ENCODE measurements at regions not wholly inside any gene's neighbourhood (a gene's known extent, or its start where the extent isn't known, plus 50 kb on each side); places are given as distances from the start of the nearest gene placed in this dataset.
A peak's percentile ranks its signal among the peaks of the same experiment; 100 is the strongest.

GRCh38 chr13:37501187-37501586 is 97.4 kb downstream of the POSTN start:
- no peak for TF ChIP-seq ZNF366 (tag by site-specific recombination; conservative IDR thresholded peaks at IDR 0.05)
- no peak for TF ChIP-seq TRIM28 (IDR thresholded peaks at IDR 0.05; ENCODE audit: borderline replicate concordance, low read length)
- no peak for TF ChIP-seq ZNF664 (tag by site-specific recombination; IDR thresholded peaks at IDR 0.05)
- no peak for TF ChIP-seq ZFP69B (tag by site-specific recombination; IDR thresholded peaks at IDR 0.05)
- TF ChIP-seq ZBTB20 (tag by site-specific recombination; IDR thresholded peaks at IDR 0.05): no peak
- TF ChIP-seq WT1 (tag by site-specific recombination; IDR thresholded peaks at IDR 0.05): no peak
- TF ChIP-seq ZNF146 (tag by site-specific recombination; IDR thresholded peaks at IDR 0.05): no peak
- no peak for TF ChIP-seq ZNF416 (tag by site-specific recombination; IDR thresholded peaks at IDR 0.05)
- no peak for TF ChIP-seq REPIN1 (tag by site-specific recombination; IDR thresholded peaks at IDR 0.05; ENCODE audit: low read depth)
- TF ChIP-seq PRDM2 (tag by site-specific recombination; IDR thresholded peaks at IDR 0.05; ENCODE audit: borderline replicate concordance): no peak
- no peak for TF ChIP-seq ZNF639 (tag by site-specific recombination; IDR thresholded peaks at IDR 0.05)
- no peak for TF ChIP-seq GLIS1 (tag by site-specific recombination; IDR thresholded peaks at IDR 0.05)
- TF ChIP-seq ZNF510 (tag by site-specific recombination; IDR thresholded peaks at IDR 0.05; ENCODE audit: insufficient replicate concordance): no peak
- TF ChIP-seq ZNF530 (tag by site-specific recombination; IDR thresholded peaks at IDR 0.05; ENCODE audit: low read depth): no peak
- TF ChIP-seq HOXA7 (CRISPR knock-in tag; IDR thresholded peaks at IDR 0.05; ENCODE audit: borderline replicate concordance): no peak
- TF ChIP-seq HOXD13 (CRISPR knock-in tag; IDR thresholded peaks at IDR 0.05; ENCODE audit: borderline replicate concordance): no peak
- TF ChIP-seq ZNF658 (tag by site-specific recombination; IDR thresholded peaks at IDR 0.05): no peak
- no peak for TF ChIP-seq ZSCAN30 (tag by site-specific recombination; IDR thresholded peaks at IDR 0.05)
- no peak for TF ChIP-seq ZNF585B (tag by site-specific recombination; IDR thresholded peaks at IDR 0.05)
- TF ChIP-seq SALL2 (tag by site-specific recombination; IDR thresholded peaks at IDR 0.05; ENCODE audit: borderline replicate concordance): no peak
- H3K27ac ChIP-seq (ENCODE audit: extremely low read depth, low read depth, low read length): no peak overlapping the region
- ChIA-PET CTCF (no interaction called here), POLR2A (no interaction called here)
- no peaks in the 10 kb centered on the region for H3K9me3 ChIP-seq (ENCODE audit: control insufficient read depth, insufficient read depth, low read depth, low read length)
- H3K4me1 ChIP-seq (ENCODE audit: control insufficient read depth, insufficient read depth, low read length): no peaks in the 10 kb centered on the region
- no peak overlapping the region for H3K4me3 ChIP-seq (ENCODE audit: low read depth, low read length)
- H3K36me3 ChIP-seq (ENCODE audit: control insufficient read depth in 2 of 2, insufficient read depth in 1 of 2, low read length in 2 of 2): no peaks in the 10 kb centered on the region

- Histone ChIP-seq H3K4me1 (ENCODE audit: control insufficient read depth, insufficient read depth, low read length) (no peaks in the 10 kb centered on the region), H3K27ac (ENCODE audit: extremely low read depth, low read depth, low read length) (no peak overlapping the region), H3K36me3 (ENCODE audit: control insufficient read depth in 2 of 2, insufficient read depth in 1 of 2, low read length in 2 of 2) (no peaks in the 10 kb centered on the region), H3K9me3 (ENCODE audit: control insufficient read depth, insufficient read depth, low read depth, low read length) (no peaks in the 10 kb centered on the region), H3K4me3 (ENCODE audit: low read depth, low read length) (no peak overlapping the region)
- ChIA-PET CTCF (no interaction called here), POLR2A (no interaction called here)
- TF ChIP-seq ZNF701 (tag by site-specific recombination; IDR thresholded peaks at IDR 0.05) (no peak), ZNF19 (tag by site-specific recombination; IDR thresholded peaks at IDR 0.05; ENCODE audit: low read depth) (no peak), ZBTB1 (tag by site-specific recombination; IDR thresholded peaks at IDR 0.05) (no peak), ZNF785 (tag by site-specific recombination; IDR thresholded peaks at IDR 0.05) (no peak), ZNF768 (tag by site-specific recombination; IDR thresholded peaks at IDR 0.05) (no peak), ZNF610 (tag by site-specific recombination; IDR thresholded peaks at IDR 0.05; ENCODE audit: borderline replicate concordance) (no peak), ZSCAN30 (tag by site-specific recombination; IDR thresholded peaks at IDR 0.05) (no peak), FEZF1 (tag by site-specific recombination; IDR thresholded peaks at IDR 0.05) (0 out of 2 replicates have a peak, but pooled peaks have one; percentile 12), ZFP3 (tag by site-specific recombination; IDR thresholded peaks at IDR 0.05; ENCODE audit: low read depth) (no peak), BCL6B (tag by site-specific recombination; IDR thresholded peaks at IDR 0.05) (no peak), WT1 (tag by site-specific recombination; IDR thresholded peaks at IDR 0.05) (no peak), ZNF24 (tag by site-specific recombination; IDR thresholded peaks at IDR 0.05) (no peak), ZNF366 (tag by site-specific recombination; conservative IDR thresholded peaks at IDR 0.05) (peak; percentile 53; the same call in 1 of the 2 replicates)
Observed at GRCh38 chr13:37495046-37495445, 103.5 kb downstream of the POSTN start.

Measured in HEK293 (cell line).